ENCODE measurements at regions not wholly inside any gene's neighbourhood (a gene's known extent, or its start where the extent isn't known, plus 50 kb on each side); places are given as distances from the start of the nearest gene placed in this dataset.
A peak's percentile ranks its signal among the peaks of the same experiment; 100 is the strongest.

DNA sequence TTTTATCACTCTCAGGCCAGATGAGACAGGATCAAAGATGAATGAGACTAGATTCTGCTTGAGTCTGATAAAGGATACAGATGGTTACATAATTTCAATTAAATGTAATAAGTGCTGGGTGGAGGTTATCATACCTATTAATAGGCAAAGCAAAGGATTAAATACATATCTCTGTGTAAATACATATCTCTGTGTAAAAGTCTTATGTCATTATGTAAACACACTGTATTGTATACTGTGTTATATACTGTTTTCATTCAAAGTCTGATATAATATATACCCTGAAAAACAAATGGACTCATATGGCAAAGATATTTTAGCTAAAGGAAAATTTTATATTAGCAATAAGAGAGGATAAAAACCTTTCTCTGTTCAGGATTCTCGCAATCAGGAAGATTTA is 605.8 kb upstream of the PTGER4 start:
- Histone ChIP-seq H3K79me2 (ENCODE audit: low read length) (no peaks in the 10 kb centered on the region), H3K4me2 (ENCODE audit: low read length) (no peak overlapping the region), H3K4me3 (ENCODE audit: low read length) (no peak overlapping the region), H3K9me3 (ENCODE audit: low read length) (no peaks in the 10 kb centered on the region), H3F3A (ENCODE audit: low read length, unreplicated experiment) (no peaks in the 10 kb centered on the region), H3K27ac (ENCODE audit: low read length) (no peak overlapping the region), H3K4me1 (ENCODE audit: insufficient read depth, low read length) (peaks cover 15% of the 10 kb centered on the region), H3K9ac (ENCODE audit: low read length) (no peak overlapping the region), H3K36me3 (ENCODE audit: low read depth, low read length) (no peaks in the 10 kb centered on the region), H3K9me2 (replicated peaks; ENCODE audit: low read length) (no peaks in the 10 kb centered on the region), H2AFZ (ENCODE audit: low read length) (no peak overlapping the region), H3K27me3 (ENCODE audit: low read length) (no peaks in the 10 kb centered on the region), H4K20me1 (ENCODE audit: low read length) (no peaks in the 10 kb centered on the region)
- POLR2A ChIA-PET (ENCODE audit: unreplicated experiment), result no interaction called here
- intact Hi-C loops (cut with micrococcal nuclease), result no loop called here
- peak; percentile 27 for DNase-seq
- no TSS peak for BruUV-seq (replicated peaks)
- TF ChIP-seq CTCF (conservative IDR thresholded peaks at IDR 0.05; ENCODE audit: low read depth, low read length), result no peak
- ATAC-seq, result peak; percentile 94
- CTCF ChIA-PET, result no interaction called here

DNA sequence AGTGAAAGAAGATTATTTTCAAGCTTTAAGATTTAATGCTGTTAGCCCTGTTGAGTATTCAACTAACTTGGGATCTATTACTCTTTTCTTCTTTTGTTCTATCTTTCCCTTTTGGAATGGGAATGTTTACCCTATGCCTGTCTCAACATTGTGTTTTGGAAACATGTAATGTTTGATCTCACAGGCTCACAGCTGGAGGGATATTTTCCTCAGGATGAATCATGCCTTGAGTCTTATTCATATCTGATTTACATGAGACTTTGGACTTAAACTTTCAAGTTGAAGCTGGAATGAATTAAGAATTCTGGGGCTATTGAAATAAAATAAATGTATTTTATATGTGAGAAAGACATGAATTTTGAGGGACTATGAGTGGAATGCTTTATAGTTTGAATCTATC is 607.8 kb upstream of the PTGER4 start:
- DNase-seq (peak; percentile 63), ATAC-seq (peak; percentile 72)
- no peaks in the 10 kb centered on the region for H3K27me3 ChIP-seq (ENCODE audit: low read length)
- H3K9ac ChIP-seq (ENCODE audit: low read length), result no peak overlapping the region
- ChIA-PET POLR2A (ENCODE audit: unreplicated experiment) (no interaction called here), CTCF (no interaction called here)
- intact Hi-C loops (cut with micrococcal nuclease), result no loop called here
- no peak overlapping the region for H2AFZ ChIP-seq (ENCODE audit: low read length)
- H3K79me2 ChIP-seq (ENCODE audit: low read length), result no peaks in the 10 kb centered on the region
- H4K20me1 ChIP-seq (ENCODE audit: low read length), result no peaks in the 10 kb centered on the region
- no peak overlapping the region for H3K4me2 ChIP-seq (ENCODE audit: low read length)
- BruUV-seq (replicated peaks), result no TSS peak
- H3K9me2 ChIP-seq (replicated peaks; ENCODE audit: low read length), result no peaks in the 10 kb centered on the region
- H3K36me3 ChIP-seq (ENCODE audit: low read depth, low read length), result no peaks in the 10 kb centered on the region
- no peaks in the 10 kb centered on the region for H3F3A ChIP-seq (ENCODE audit: low read length, unreplicated experiment)
- peaks cover 15% of the 10 kb centered on the region for H3K4me1 ChIP-seq (ENCODE audit: insufficient read depth, low read length)
- TF ChIP-seq EZH2 (IDR thresholded peaks at IDR 0.05; ENCODE audit: low read length, unreplicated experiment), result no peak
- no peak for TF ChIP-seq EZH2phosphoT487 (IDR thresholded peaks at IDR 0.05; ENCODE audit: borderline replicate concordance, low read length)
- no peak for TF ChIP-seq CTCF (conservative IDR thresholded peaks at IDR 0.05; ENCODE audit: low read depth, low read length)
- H3K4me3 ChIP-seq (ENCODE audit: low read length), result no peak overlapping the region
- 0 out of 2 replicates have a peak overlapping the region, but pooled peaks have one; percentile 7 for H3K27ac ChIP-seq (ENCODE audit: low read length)
- H3K9me3 ChIP-seq (ENCODE audit: low read length), result no peaks in the 10 kb centered on the region

GRCh38 chr5:40066616-40067015 is 613.1 kb upstream of the PTGER4 start:
- CTCF ChIA-PET, result no interaction called here

More at GRCh38 chr5:40066616-40067015, 613.1 kb upstream of the PTGER4 start:
- Histone ChIP-seq H3K4me1 (ENCODE audit: insufficient read depth, low read length) (peaks cover 2% of the 10 kb centered on the region; the same call in 1 of the 2 replicates), H4K20me1 (ENCODE audit: low read length) (no peaks in the 10 kb centered on the region), H3K27ac (ENCODE audit: low read length) (no peak overlapping the region), H3K9ac (ENCODE audit: low read length) (no peak overlapping the region), H3F3A (ENCODE audit: low read length, unreplicated experiment) (no peaks in the 10 kb centered on the region), H3K9me2 (replicated peaks; ENCODE audit: low read length) (no peaks in the 10 kb centered on the region), H3K4me2 (ENCODE audit: low read length) (no peak overlapping the region), H2AFZ (ENCODE audit: low read length) (no peak overlapping the region), H3K27me3 (ENCODE audit: low read length) (no peaks in the 10 kb centered on the region), H3K4me3 (ENCODE audit: low read length) (no peak overlapping the region), H3K79me2 (ENCODE audit: low read length) (no peaks in the 10 kb centered on the region), H3K36me3 (ENCODE audit: low read depth, low read length) (no peaks in the 10 kb centered on the region), H3K9me3 (ENCODE audit: low read length) (no peaks in the 10 kb centered on the region)
- no TSS peak for BruUV-seq (replicated peaks)
- ATAC-seq, result no peak
- intact Hi-C loops (cut with micrococcal nuclease), result no loop called here
- TF ChIP-seq CTCF (conservative IDR thresholded peaks at IDR 0.05; ENCODE audit: low read depth, low read length), result no peak
- TF ChIP-seq EZH2 (IDR thresholded peaks at IDR 0.05; ENCODE audit: low read length, unreplicated experiment), result no peak
- no peak for TF ChIP-seq EZH2phosphoT487 (IDR thresholded peaks at IDR 0.05; ENCODE audit: borderline replicate concordance, low read length)
- POLR2A ChIA-PET (ENCODE audit: unreplicated experiment), result no interaction called here
- DNase-seq, result no peak
